Psoas muscle (tissue), 7 donors: ENCODE measurements at regions not wholly inside any gene's neighbourhood (a gene's known extent, or its start where the extent isn't known, plus 50 kb on each side); places are given as distances from the start of the nearest gene placed in this dataset.
A peak's percentile ranks its signal among the peaks of the same experiment; 100 is the strongest.

Experiments
- ATAC-seq, 4 donors: fragments of 200-7000 bp; cut with Tn5 transposase; one replicate each; pipeline ENCODE4 v1.9.1; 2020; ENCODE audit warnings: moderate library complexity in 3 of 4, mild to moderate bottlenecking in 2 of 4
- DNase-seq, 2 donors: peaks; one replicate each; pipeline ENCODE4 v3.0.0-alpha.2; 2020
- H3K27ac ChIP-seq: fragments of 200-600 bp; one replicate; pipeline ENCODE4 v1.8.0; 2022
- H3K27me3 ChIP-seq, 3 donors: fragments of 200-600 bp in 1 of 3; one replicate each; pipeline versions ENCODE4 v1.6.1 to v1.8.0; 2013 to 2022; ENCODE audit warnings: low read length in 2 of 3, mild to moderate bottlenecking in 2 of 3, moderate library complexity in 1 of 3; ENCODE audit not compliant: insufficient read depth in 3 of 3
- H3K36me3 ChIP-seq, 2 donors: fragments of 200-600 bp in 1 of 2; one replicate each; pipeline versions ENCODE4 v1.6.1 to v1.8.0; 2013 to 2022; ENCODE audit warnings: low read depth in 1 of 2, mild to moderate bottlenecking in 1 of 2, moderate library complexity in 1 of 2; ENCODE audit not compliant: insufficient read depth in 1 of 2
- H3K4me1 ChIP-seq: fragments of 200-600 bp; one replicate; pipeline ENCODE4 v1.8.0; 2022
- H3K4me3 ChIP-seq: fragments of 200-600 bp; one replicate; pipeline ENCODE4 v1.8.0; 2022; ENCODE audit warnings: mild to moderate bottlenecking
- H3K9me3 ChIP-seq: fragments of 200-600 bp; one replicate; pipeline ENCODE4 v1.8.0; 2022
- WGBS, 3 donors: extraction: QIAGEN DNeasy Blood & Tissue Kit; methylation state at CpG; one replicate each; pipeline versions ENCODE4 v1.1.6 to v1.1.7; 2013; 5-methylcytosine and 5-hydroxymethylcytosine counted together
- intact Hi-C, 2 donors: fragments of 100-400 bp; cut with DNase I; formaldehyde crosslinking; loops; one replicate each; pipeline versions ENCODE4 v1.11.0 to v1.14.2; 2022
- TF ChIP-seq, protein P1 (sequence below): fragments of 200-600 bp; IDR thresholded peaks from one replicate; pipeline ENCODE4 v1.8.0; 2022; ENCODE audit warnings: antibody characterized with exemption
- donor health status: healthy with polysubstance abuse.
- donor health status: DM: no; HTN: no; CAD: no; lungs with moderate emphysema.
- donor health status: Bipolar disorder and iron deficiency.
- donor health status: healthy.
- donor health status: DM: yes; HTN: yes; CAD: no.
- donor health status: DM: no; HTN: no; CAD: no.
- donor health status: DM: yes; HTN: yes; CAD: no.

- 38 to 83% (median 55%) methylated on average over 3 of the region's 3 CpGs for WGBS, 3 donors
- TF ChIP-seq, protein P1, sequence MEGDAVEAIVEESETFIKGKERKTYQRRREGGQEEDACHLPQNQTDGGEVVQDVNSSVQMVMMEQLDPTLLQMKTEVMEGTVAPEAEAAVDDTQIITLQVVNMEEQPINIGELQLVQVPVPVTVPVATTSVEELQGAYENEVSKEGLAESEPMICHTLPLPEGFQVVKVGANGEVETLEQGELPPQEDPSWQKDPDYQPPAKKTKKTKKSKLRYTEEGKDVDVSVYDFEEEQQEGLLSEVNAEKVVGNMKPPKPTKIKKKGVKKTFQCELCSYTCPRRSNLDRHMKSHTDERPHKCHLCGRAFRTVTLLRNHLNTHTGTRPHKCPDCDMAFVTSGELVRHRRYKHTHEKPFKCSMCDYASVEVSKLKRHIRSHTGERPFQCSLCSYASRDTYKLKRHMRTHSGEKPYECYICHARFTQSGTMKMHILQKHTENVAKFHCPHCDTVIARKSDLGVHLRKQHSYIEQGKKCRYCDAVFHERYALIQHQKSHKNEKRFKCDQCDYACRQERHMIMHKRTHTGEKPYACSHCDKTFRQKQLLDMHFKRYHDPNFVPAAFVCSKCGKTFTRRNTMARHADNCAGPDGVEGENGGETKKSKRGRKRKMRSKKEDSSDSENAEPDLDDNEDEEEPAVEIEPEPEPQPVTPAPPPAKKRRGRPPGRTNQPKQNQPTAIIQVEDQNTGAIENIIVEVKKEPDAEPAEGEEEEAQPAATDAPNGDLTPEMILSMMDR = no peak
- ATAC-seq (no peak), DNase-seq (no peak)
- H3K27ac ChIP-seq = peak overlapping the region; percentile 61
- H3K4me1 ChIP-seq = peaks cover 18% of the 10 kb centered on the region
- no peaks in the 10 kb centered on the region for H3K27me3 ChIP-seq
- H3K36me3 ChIP-seq = no peaks in the 10 kb centered on the region
- intact Hi-C loops = no loop called here
- H3K4me3 ChIP-seq = no peak overlapping the region
- no peaks in the 10 kb centered on the region for H3K9me3 ChIP-seq
Observed at GRCh38 chr7:136034132-136034531, 57.0 kb upstream of the MTPN start.

DNA sequence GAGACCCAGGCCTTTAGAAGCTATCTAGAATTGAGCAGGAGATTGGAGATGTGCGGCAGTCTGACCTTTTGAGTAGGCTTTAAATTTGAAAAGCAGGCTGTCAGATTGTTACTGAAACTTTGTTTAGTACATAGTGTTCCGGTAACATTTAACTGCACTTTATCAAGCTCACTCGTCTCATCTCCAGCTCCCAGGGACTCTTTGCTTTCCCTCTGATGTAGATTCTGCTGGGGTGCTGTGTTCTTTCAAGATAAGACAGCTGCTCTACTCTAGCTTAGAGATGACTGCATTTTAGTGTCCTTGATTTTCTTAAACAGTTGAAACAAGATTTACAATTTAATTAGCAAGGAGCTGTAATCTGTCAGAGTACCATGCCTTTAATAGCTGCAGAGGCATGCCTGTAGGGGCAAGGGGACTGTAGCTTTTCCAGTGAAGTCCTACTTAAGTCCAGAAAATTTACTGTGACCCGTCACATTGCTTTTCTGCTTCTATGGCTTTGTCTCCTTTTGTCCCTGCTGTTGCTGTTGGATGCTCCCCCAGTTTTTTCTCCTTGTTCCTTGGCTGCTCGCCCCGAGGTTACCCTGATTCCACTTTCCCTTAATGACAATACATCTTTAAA, 56.4 kb upstream of the MTPN start:
- Histone ChIP-seq H3K27me3 (no peaks in the 10 kb centered on the region), H3K27ac (peak overlapping the region; percentile 61), H3K36me3 (no peaks in the 10 kb centered on the region), H3K4me1 (peaks cover 18% of the 10 kb centered on the region), H3K9me3 (no peaks in the 10 kb centered on the region), H3K4me3 (no peak overlapping the region)
- intact Hi-C loops = no loop called here
- WGBS, 3 donors = 24 to 41% (median 30%) methylated on average over 6 of the region's 6 CpGs
- DNase-seq (no peak), ATAC-seq (peak in 3 of 4 donors; percentile 33 to 78 (median 70))
- TF ChIP-seq, protein P1 = no peak

GRCh38 chr7:136030867-136031318, 53.7 kb upstream of the MTPN start:
- 77 to 86% (median 83%) methylated on average over 4 of the region's 4 CpGs for WGBS, 3 donors
- TF ChIP-seq, protein P1 = no peak
- Histone ChIP-seq H3K9me3 (no peaks in the 10 kb centered on the region), H3K4me1 (peaks cover 14% of the 10 kb centered on the region), H3K27ac (no peak overlapping the region), H3K4me3 (no peak overlapping the region), H3K27me3 (no peaks in the 10 kb centered on the region), H3K36me3 (no peaks in the 10 kb centered on the region)
- ATAC-seq = no peak
- intact Hi-C loops = no loop called here
- DNase-seq = no peak

GRCh38 chr7:136030330-136030729, 53.2 kb upstream of the MTPN start:
- Histone ChIP-seq H3K27me3 (no peaks in the 10 kb centered on the region), H3K4me3 (no peak overlapping the region), H3K36me3 (no peaks in the 10 kb centered on the region), H3K9me3 (no peaks in the 10 kb centered on the region), H3K27ac (no peak overlapping the region), H3K4me1 (peaks cover 14% of the 10 kb centered on the region)
- intact Hi-C loops = no loop called here
- DNase-seq = no peak
- TF ChIP-seq, protein P1 = no peak
- 83 to 89% (median 86%) methylated on average over 2 of the region's 2 CpGs for WGBS, 3 donors
- no peak for ATAC-seq

GRCh38 chr7:136027160-136027559, 50.0 kb upstream of the MTPN start:
- H3K4me3 ChIP-seq = no peak overlapping the region
- no peak overlapping the region for H3K27ac ChIP-seq
- ATAC-seq = no peak
- no peaks in the 10 kb centered on the region for H3K4me1 ChIP-seq
- H3K36me3 ChIP-seq = no peaks in the 10 kb centered on the region
- H3K9me3 ChIP-seq = no peaks in the 10 kb centered on the region
- TF ChIP-seq, protein P1 = no peak
- no peaks in the 10 kb centered on the region for H3K27me3 ChIP-seq
- WGBS, 3 donors = 91 to 95% (median 93%) methylated on average over 2 of the region's 2 CpGs
- intact Hi-C loops = no loop called here
- no peak for DNase-seq
